ENCODE measurements at regions not wholly inside any gene's neighbourhood (a gene's known extent, or its start where the extent isn't known, plus 50 kb on each side); places are given as distances from the start of the nearest gene placed in this dataset.

GRCh38 chr16:63947022-63947421 lies 1174.8 kb downstream of the CDH11 start:
- H3K27me3 Mint-ChIP-seq (ENCODE audit: insufficient read depth) = no peaks in the 10 kb centered on the region
- no peaks in the 10 kb centered on the region for H3K4me1 Mint-ChIP-seq (ENCODE audit: low read depth)
- no peak overlapping the region for H3K4me3 Mint-ChIP-seq
- no peaks in the 10 kb centered on the region for H3K9me3 Mint-ChIP-seq
- H3K36me3 Mint-ChIP-seq (ENCODE audit: low read depth) = no peaks in the 10 kb centered on the region
- DNase-seq = no peak
- no peak overlapping the region for H3K27ac Mint-ChIP-seq
- no peak for TF ChIP-seq CTCF (IDR thresholded peaks at IDR 0.05)

- no peak for TF ChIP-seq CTCF (IDR thresholded peaks at IDR 0.05)
- H3K9me3 Mint-ChIP-seq = no peaks in the 10 kb centered on the region
- H3K27ac Mint-ChIP-seq = no peak overlapping the region
- DNase-seq = no peak
- no peaks in the 10 kb centered on the region for H3K27me3 Mint-ChIP-seq (ENCODE audit: insufficient read depth)
- H3K36me3 Mint-ChIP-seq (ENCODE audit: low read depth) = no peaks in the 10 kb centered on the region
- H3K4me1 Mint-ChIP-seq (ENCODE audit: low read depth) = no peaks in the 10 kb centered on the region
- H3K4me3 Mint-ChIP-seq = no peak overlapping the region
Measured at GRCh38 chr16:63945806-63946205, 1176.1 kb downstream of the CDH11 start.

- H3K27ac Mint-ChIP-seq = no peak overlapping the region
- no peak overlapping the region for H3K4me3 Mint-ChIP-seq
- no peak for TF ChIP-seq CTCF (IDR thresholded peaks at IDR 0.05)
- H3K9me3 Mint-ChIP-seq = no peaks in the 10 kb centered on the region
- H3K27me3 Mint-ChIP-seq (ENCODE audit: insufficient read depth) = no peaks in the 10 kb centered on the region
- DNase-seq = no peak
- no peaks in the 10 kb centered on the region for H3K36me3 Mint-ChIP-seq (ENCODE audit: low read depth)
- no peaks in the 10 kb centered on the region for H3K4me1 Mint-ChIP-seq (ENCODE audit: low read depth)
Measured at GRCh38 chr16:63943566-63943965, 1178.3 kb downstream of the CDH11 start.

GRCh38 chr16:63938661-63939060 lies 1183.2 kb downstream of the CDH11 start:
- Mint-ChIP-seq H3K9me3 (no peaks in the 10 kb centered on the region), H3K36me3 (ENCODE audit: low read depth) (no peaks in the 10 kb centered on the region), H3K4me3 (no peak overlapping the region), H3K27me3 (ENCODE audit: insufficient read depth) (no peaks in the 10 kb centered on the region), H3K27ac (no peak overlapping the region), H3K4me1 (ENCODE audit: low read depth) (no peaks in the 10 kb centered on the region)
- DNase-seq = no peak
- no peak for TF ChIP-seq CTCF (IDR thresholded peaks at IDR 0.05)

- no peak for DNase-seq
- no peak for TF ChIP-seq CTCF (IDR thresholded peaks at IDR 0.05)
- no peak overlapping the region for H3K4me3 Mint-ChIP-seq
- no peaks in the 10 kb centered on the region for H3K4me1 Mint-ChIP-seq (ENCODE audit: low read depth)
- no peak overlapping the region for H3K27ac Mint-ChIP-seq
- H3K36me3 Mint-ChIP-seq (ENCODE audit: low read depth) = no peaks in the 10 kb centered on the region
- H3K9me3 Mint-ChIP-seq = no peaks in the 10 kb centered on the region; the same call in 1 of the 2 replicates
- H3K27me3 Mint-ChIP-seq (ENCODE audit: insufficient read depth) = no peaks in the 10 kb centered on the region
Measured at GRCh38 chr16:63933841-63934240, 1188.0 kb downstream of the CDH11 start.

- H3K9me3 Mint-ChIP-seq = peaks cover 7% of the 10 kb centered on the region; the same call in 1 of the 2 replicates
- H3K36me3 Mint-ChIP-seq (ENCODE audit: low read depth) = no peaks in the 10 kb centered on the region
- H3K27me3 Mint-ChIP-seq (ENCODE audit: insufficient read depth) = no peaks in the 10 kb centered on the region; the same call in 1 of the 2 replicates
- no peak for DNase-seq
- H3K4me3 Mint-ChIP-seq = no peak overlapping the region
- no peak overlapping the region for H3K27ac Mint-ChIP-seq
- TF ChIP-seq CTCF (IDR thresholded peaks at IDR 0.05) = no peak
- H3K4me1 Mint-ChIP-seq (ENCODE audit: low read depth) = no peaks in the 10 kb centered on the region
Measured at GRCh38 chr16:63928421-63928820, 1193.4 kb downstream of the CDH11 start.

All from HFFc6 (cell line).